Mammary epithelial cell (primary cell): ENCODE measurements at regions not wholly inside any gene's neighbourhood (a gene's known extent, or its start where the extent isn't known, plus 50 kb on each side); places are given as distances from the start of the nearest gene placed in this dataset.

ENCODE experiments used
- EZH2 ChIP-seq: IDR thresholded peaks from 2 replicates; pipeline ENCODE4 v1.6.1; 2012; ENCODE audit warnings: low read length, inconsistent platforms, borderline replicate concordance
- TF ChIP-seq, protein P1 (sequence below), 2 donors: IDR thresholded peaks in 1 of 2; conservative IDR thresholded peaks in 1 of 2; 2 replicates each; pipeline ENCODE4 v1.5.1; 2011 to 2012; ENCODE audit warnings: inconsistent platforms in 2 of 2, low read length in 2 of 2, mild to moderate bottlenecking in 2 of 2, control low read depth in 1 of 2, low read depth in 1 of 2; ENCODE audit not compliant: insufficient read depth in 1 of 2; ENCODE audit errors: extremely low read depth in 1 of 2

DNA sequence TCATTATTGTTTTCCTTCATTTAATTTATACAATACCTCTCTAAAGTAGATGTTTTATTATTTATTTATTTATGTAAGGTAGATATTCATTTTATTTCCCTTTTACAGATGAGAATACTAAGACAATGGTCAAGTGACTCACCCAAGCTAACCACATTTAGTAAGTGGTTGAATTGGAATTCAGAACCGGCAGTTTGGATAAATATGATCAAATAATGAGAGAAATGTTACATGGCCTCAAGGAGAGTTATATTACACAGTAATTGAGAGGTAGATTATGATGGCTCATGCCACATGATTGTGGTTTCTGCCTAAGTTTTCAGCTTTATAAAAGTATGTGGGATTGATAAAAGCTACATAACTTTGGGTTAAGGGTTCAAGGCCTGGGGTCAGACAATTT, 239.4 kb upstream of the BOD1L1 start:
- TF ChIP-seq, protein P1, sequence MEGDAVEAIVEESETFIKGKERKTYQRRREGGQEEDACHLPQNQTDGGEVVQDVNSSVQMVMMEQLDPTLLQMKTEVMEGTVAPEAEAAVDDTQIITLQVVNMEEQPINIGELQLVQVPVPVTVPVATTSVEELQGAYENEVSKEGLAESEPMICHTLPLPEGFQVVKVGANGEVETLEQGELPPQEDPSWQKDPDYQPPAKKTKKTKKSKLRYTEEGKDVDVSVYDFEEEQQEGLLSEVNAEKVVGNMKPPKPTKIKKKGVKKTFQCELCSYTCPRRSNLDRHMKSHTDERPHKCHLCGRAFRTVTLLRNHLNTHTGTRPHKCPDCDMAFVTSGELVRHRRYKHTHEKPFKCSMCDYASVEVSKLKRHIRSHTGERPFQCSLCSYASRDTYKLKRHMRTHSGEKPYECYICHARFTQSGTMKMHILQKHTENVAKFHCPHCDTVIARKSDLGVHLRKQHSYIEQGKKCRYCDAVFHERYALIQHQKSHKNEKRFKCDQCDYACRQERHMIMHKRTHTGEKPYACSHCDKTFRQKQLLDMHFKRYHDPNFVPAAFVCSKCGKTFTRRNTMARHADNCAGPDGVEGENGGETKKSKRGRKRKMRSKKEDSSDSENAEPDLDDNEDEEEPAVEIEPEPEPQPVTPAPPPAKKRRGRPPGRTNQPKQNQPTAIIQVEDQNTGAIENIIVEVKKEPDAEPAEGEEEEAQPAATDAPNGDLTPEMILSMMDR (conservative IDR thresholded peaks at IDR 0.05 in 1 of 2, IDR thresholded peaks at IDR 0.05 in 1 of 2; ENCODE audit: extremely low read depth in 1 of 2, insufficient read depth in 1 of 2, low read depth in 1 of 2, low read length in 2 of 2), result no peak
- TF ChIP-seq EZH2, result no peak
